DND-41 (cell line): ENCODE measurements at regions not wholly inside any gene's neighbourhood (a gene's known extent, or its start where the extent isn't known, plus 50 kb on each side); places are given as distances from the start of the nearest gene placed in this dataset.

Experiments used
- ATAC-seq: fragments of 200-7000 bp; cut with Tn5 transposase; 3 replicates; pipeline ENCODE4 v1.9.1; 2021; ENCODE audit warnings: low read depth; ENCODE audit not compliant: insufficient read depth
- DNase-seq: peaks from one replicate; pipeline ENCODE4 v3.0.0-alpha.2; 2020
- H2AFZ ChIP-seq: 2 replicates; pipeline ENCODE4 v1.6.0; 2012; ENCODE audit warnings: low read depth, low read length
- H3K27ac ChIP-seq: 2 replicates; pipeline ENCODE4 v1.5.1; 2012; ENCODE audit warnings: low read length, inconsistent platforms
- H3K27me3 ChIP-seq: fragments of 200-600 bp; sonication (generic); 2 replicates; pipeline ENCODE4 v1.6.0; 2012; ENCODE audit warnings: low read length, mild to moderate bottlenecking, inconsistent platforms; ENCODE audit not compliant: insufficient read depth, poor library complexity
- H3K36me3 ChIP-seq: 2 replicates; pipeline ENCODE4 v1.5.1; 2012; ENCODE audit warnings: low read length, inconsistent platforms; ENCODE audit not compliant: insufficient read depth
- H3K4me1 ChIP-seq: 2 replicates; pipeline ENCODE4 v1.5.1; 2012; ENCODE audit warnings: mild to moderate bottlenecking, low read length; ENCODE audit not compliant: insufficient read depth
- H3K4me2 ChIP-seq: 2 replicates; pipeline ENCODE4 v1.6.0; 2012; ENCODE audit warnings: mild to moderate bottlenecking, moderate library complexity, low read length, inconsistent platforms; ENCODE audit not compliant: insufficient read depth
- H3K4me3 ChIP-seq, 2 experiments: fragments of 200-600 bp in 1 of 2; shearing (Covaris generic) in 1 of 2; 2 replicates each; pipeline ENCODE4 v1.5.1; 2012 to 2016; ENCODE audit warnings: inconsistent platforms in 2 of 2, low read length in 2 of 2, mild to moderate bottlenecking in 2 of 2, low read depth in 1 of 2, moderate library complexity in 1 of 2
- H3K79me2 ChIP-seq: 2 replicates; pipeline ENCODE4 v1.6.0; 2012; ENCODE audit warnings: low read length, inconsistent platforms; ENCODE audit not compliant: insufficient read depth
- H3K9ac ChIP-seq: 2 replicates; pipeline ENCODE4 v1.6.0; 2012; ENCODE audit warnings: low read depth, mild to moderate bottlenecking, inconsistent platforms, low read length, moderate library complexity
- H3K9me3 ChIP-seq: 2 replicates; pipeline ENCODE4 v1.5.1; 2012; ENCODE audit warnings: low read length, moderate library complexity, mild to moderate bottlenecking, inconsistent platforms; ENCODE audit not compliant: insufficient read depth, severe bottlenecking
- H4K20me1 ChIP-seq: 2 replicates; pipeline ENCODE4 v1.6.0; 2012; ENCODE audit warnings: low read length; ENCODE audit not compliant: insufficient read depth
- EZH2 ChIP-seq: IDR thresholded peaks from 3 replicates; pipeline ENCODE4 v1.6.1; 2012; ENCODE audit warnings: borderline replicate concordance, low read depth, mild to moderate bottlenecking, moderate library complexity, low read length, inconsistent platforms; ENCODE audit not compliant: severe bottlenecking
- TF ChIP-seq, protein P1 (sequence below): IDR thresholded peaks from 2 replicates; pipeline ENCODE4 v1.5.1; 2012; ENCODE audit warnings: borderline replicate concordance, low read length, moderate library complexity, mild to moderate bottlenecking; ENCODE audit not compliant: poor library complexity, severe bottlenecking; ENCODE audit errors: extremely low read depth

GRCh38 chr6:163726037-163726695 lies 311.6 kb downstream of the QKI start:
- DNase-seq = no peak
- no peak for TF ChIP-seq EZH2
- TF ChIP-seq, protein P1, sequence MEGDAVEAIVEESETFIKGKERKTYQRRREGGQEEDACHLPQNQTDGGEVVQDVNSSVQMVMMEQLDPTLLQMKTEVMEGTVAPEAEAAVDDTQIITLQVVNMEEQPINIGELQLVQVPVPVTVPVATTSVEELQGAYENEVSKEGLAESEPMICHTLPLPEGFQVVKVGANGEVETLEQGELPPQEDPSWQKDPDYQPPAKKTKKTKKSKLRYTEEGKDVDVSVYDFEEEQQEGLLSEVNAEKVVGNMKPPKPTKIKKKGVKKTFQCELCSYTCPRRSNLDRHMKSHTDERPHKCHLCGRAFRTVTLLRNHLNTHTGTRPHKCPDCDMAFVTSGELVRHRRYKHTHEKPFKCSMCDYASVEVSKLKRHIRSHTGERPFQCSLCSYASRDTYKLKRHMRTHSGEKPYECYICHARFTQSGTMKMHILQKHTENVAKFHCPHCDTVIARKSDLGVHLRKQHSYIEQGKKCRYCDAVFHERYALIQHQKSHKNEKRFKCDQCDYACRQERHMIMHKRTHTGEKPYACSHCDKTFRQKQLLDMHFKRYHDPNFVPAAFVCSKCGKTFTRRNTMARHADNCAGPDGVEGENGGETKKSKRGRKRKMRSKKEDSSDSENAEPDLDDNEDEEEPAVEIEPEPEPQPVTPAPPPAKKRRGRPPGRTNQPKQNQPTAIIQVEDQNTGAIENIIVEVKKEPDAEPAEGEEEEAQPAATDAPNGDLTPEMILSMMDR = no peak
- ATAC-seq = no peak

GRCh38 chr6:163725008-163725941 lies 310.8 kb downstream of the QKI start:
- Histone ChIP-seq H3K9me3 (peaks cover 3% of the 10 kb centered on the region), H3K27ac (no peak overlapping the region), H4K20me1 (no peaks in the 10 kb centered on the region), H3K4me3 (no peak overlapping the region), H3K4me1 (no peaks in the 10 kb centered on the region), H3K36me3 (no peaks in the 10 kb centered on the region), H3K27me3 (no peaks in the 10 kb centered on the region), H3K4me2 (no peak overlapping the region), H3K9ac (no peak overlapping the region), H3K79me2 (no peaks in the 10 kb centered on the region), H2AFZ (no peak overlapping the region)
- no peak for DNase-seq
- TF ChIP-seq, protein P1 = no peak
- no peak for TF ChIP-seq EZH2
- ATAC-seq = no peak

More at GRCh38 chr6:163726037-163726695, 311.6 kb downstream of the QKI start:
- Histone ChIP-seq H3K27ac (no peak overlapping the region), H3K9me3 (peaks cover 3% of the 10 kb centered on the region), H3K4me1 (no peaks in the 10 kb centered on the region), H3K79me2 (no peaks in the 10 kb centered on the region), H3K4me3 (no peak overlapping the region), H2AFZ (no peak overlapping the region), H3K27me3 (no peaks in the 10 kb centered on the region), H4K20me1 (no peaks in the 10 kb centered on the region), H3K4me2 (no peak overlapping the region), H3K9ac (no peak overlapping the region), H3K36me3 (no peaks in the 10 kb centered on the region)

GRCh38 chr6:163724196-163724595 lies 309.7 kb downstream of the QKI start:
- Histone ChIP-seq H3K9ac (no peak overlapping the region), H3K9me3 (peaks cover 3% of the 10 kb centered on the region), H3K27ac (no peak overlapping the region), H3K4me1 (no peaks in the 10 kb centered on the region), H4K20me1 (no peaks in the 10 kb centered on the region), H3K79me2 (no peaks in the 10 kb centered on the region), H3K36me3 (no peaks in the 10 kb centered on the region), H3K4me3 (no peak overlapping the region), H2AFZ (no peak overlapping the region), H3K4me2 (no peak overlapping the region), H3K27me3 (no peaks in the 10 kb centered on the region)
- ATAC-seq = no peak
- TF ChIP-seq EZH2 = no peak
- TF ChIP-seq, protein P1 = no peak
- DNase-seq = no peak
